ENCODE measurements at regions not wholly inside any gene's neighbourhood (a gene's known extent, or its start where the extent isn't known, plus 50 kb on each side); places are given as distances from the start of the nearest gene placed in this dataset.

DNA sequence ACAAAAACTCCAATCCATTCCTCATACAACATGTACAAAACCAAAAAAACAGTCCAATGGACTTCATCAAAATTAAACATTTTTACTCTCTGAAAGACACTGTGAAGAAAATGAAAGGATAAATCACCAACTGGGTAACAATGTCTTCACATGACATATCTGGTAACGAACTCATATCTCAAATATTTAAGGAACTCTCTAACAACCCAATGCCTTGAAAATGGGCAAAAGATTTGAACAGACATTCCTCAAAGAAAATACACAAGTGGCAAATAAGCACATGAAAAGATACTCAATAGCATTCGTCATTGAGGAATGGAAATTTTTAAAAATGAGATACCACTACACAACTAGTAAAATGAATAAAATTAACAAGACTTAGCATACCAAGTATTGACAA, 198.7 kb upstream of the RASSF8 start:
- Histone ChIP-seq H2AK5ac (ENCODE audit: insufficient read length, low read length) (no peak overlapping the region), H4K5ac (ENCODE audit: insufficient read length, low read depth, low read length) (no peak overlapping the region), H3K4me2 (ENCODE audit: insufficient read depth, insufficient read length, low read length) (no peak overlapping the region), H4K91ac (ENCODE audit: insufficient read length, low read depth, low read length) (no peak overlapping the region), H3K9me3 (ENCODE audit: control insufficient read depth, low read depth, low read length) (no peaks in the 10 kb centered on the region), H2BK20ac (ENCODE audit: low read depth, low read length, poor library complexity, severe bottlenecking) (no peak overlapping the region), H3K56ac (ENCODE audit: insufficient read length, low read depth, low read length) (no peak overlapping the region), H3K4ac (ENCODE audit: low read depth, low read length) (no peak overlapping the region), H3K18ac (ENCODE audit: insufficient read length, low read depth, low read length) (no peak overlapping the region), H3K79me2 (ENCODE audit: insufficient read depth, low read length) (no peaks in the 10 kb centered on the region), H3K79me1 (ENCODE audit: insufficient read depth, low read depth, low read length, poor library complexity, severe bottlenecking) (no peaks in the 10 kb centered on the region), H2BK120ac (ENCODE audit: low read depth, low read length, poor library complexity, severe bottlenecking) (no peak overlapping the region), H3K27ac (ENCODE audit: insufficient read length, low read depth, low read length) (no peak overlapping the region), H4K8ac (replicated peaks; ENCODE audit: insufficient read length, low read depth, low read length) (no peak overlapping the region), H3K23ac (ENCODE audit: insufficient read length, low read depth, low read length) (no peak overlapping the region), H3K27me3 (ENCODE audit: insufficient read depth, low read length) (no peaks in the 10 kb centered on the region), H2BK12ac (ENCODE audit: insufficient read length, low read depth, low read length) (no peak overlapping the region), H3K4me1 (ENCODE audit: insufficient read depth, low read length) (no peaks in the 10 kb centered on the region), H4K20me1 (ENCODE audit: control insufficient read depth, insufficient read depth, insufficient read length) (no peaks in the 10 kb centered on the region), H2AFZ (ENCODE audit: low read length) (no peak overlapping the region), H3K23me2 (ENCODE audit: insufficient read length, low read depth, low read length, poor library complexity, severe bottlenecking) (no peaks in the 10 kb centered on the region), H3K9ac (ENCODE audit: extremely low read depth, insufficient read length, low read length) (no peak overlapping the region), H2BK15ac (ENCODE audit: low read depth, low read length) (no peak overlapping the region), H2BK5ac (ENCODE audit: insufficient read length, low read length) (no peak overlapping the region), H3T11ph (ENCODE audit: low read length) (no peak overlapping the region), H3K14ac (ENCODE audit: insufficient read depth, low read length) (no peak overlapping the region)
- Mint-ChIP-seq H3K27ac (no peak overlapping the region; a peak in 1 of 7 replicates), H3K4me1 (peaks cover 8% of the 10 kb centered on the region in 2 experiments), H3K27me3 (ENCODE audit: low read depth) (no peaks in the 10 kb centered on the region), H3K4me3 (no peak overlapping the region), H3K9me3 (no peaks in the 10 kb centered on the region), H3K36me3 (ENCODE audit: insufficient read depth in 1 of 3, low read depth in 3 of 3) (no peaks in the 10 kb centered on the region)
- no CpG with 5 or more reads among the region's 2 CpGs for WGBS (ENCODE audit: extremely low coverage, insufficient read length, low lambda C conversion rate)
- no peak for DNase-seq
- TF ChIP-seq, protein P1, sequence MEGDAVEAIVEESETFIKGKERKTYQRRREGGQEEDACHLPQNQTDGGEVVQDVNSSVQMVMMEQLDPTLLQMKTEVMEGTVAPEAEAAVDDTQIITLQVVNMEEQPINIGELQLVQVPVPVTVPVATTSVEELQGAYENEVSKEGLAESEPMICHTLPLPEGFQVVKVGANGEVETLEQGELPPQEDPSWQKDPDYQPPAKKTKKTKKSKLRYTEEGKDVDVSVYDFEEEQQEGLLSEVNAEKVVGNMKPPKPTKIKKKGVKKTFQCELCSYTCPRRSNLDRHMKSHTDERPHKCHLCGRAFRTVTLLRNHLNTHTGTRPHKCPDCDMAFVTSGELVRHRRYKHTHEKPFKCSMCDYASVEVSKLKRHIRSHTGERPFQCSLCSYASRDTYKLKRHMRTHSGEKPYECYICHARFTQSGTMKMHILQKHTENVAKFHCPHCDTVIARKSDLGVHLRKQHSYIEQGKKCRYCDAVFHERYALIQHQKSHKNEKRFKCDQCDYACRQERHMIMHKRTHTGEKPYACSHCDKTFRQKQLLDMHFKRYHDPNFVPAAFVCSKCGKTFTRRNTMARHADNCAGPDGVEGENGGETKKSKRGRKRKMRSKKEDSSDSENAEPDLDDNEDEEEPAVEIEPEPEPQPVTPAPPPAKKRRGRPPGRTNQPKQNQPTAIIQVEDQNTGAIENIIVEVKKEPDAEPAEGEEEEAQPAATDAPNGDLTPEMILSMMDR (conservative IDR thresholded peaks at IDR 0.05), result no peak
